Kidney tubule cell (primary cell): ENCODE measurements at regions not wholly inside any gene's neighbourhood (a gene's known extent, or its start where the extent isn't known, plus 50 kb on each side); places are given as distances from the start of the nearest gene placed in this dataset.

ENCODE experiments used
- DNase-seq: peaks from one replicate; pipeline ENCODE4 v3.0.0-alpha.2; 2018; ENCODE audit warnings: low spot score

GRCh38 chrX:10021461-10022272 is 54.5 kb downstream of the CLDN34 start:
- peak; percentile 36 for DNase-seq

GRCh38 chrX:10022273-10022541 is 55.0 kb downstream of the CLDN34 start:
- DNase-seq: no peak

GRCh38 chrX:10022580-10023245 is 55.6 kb downstream of the CLDN34 start:
- peak; percentile 59 for DNase-seq

- no peak for DNase-seq
Measured at GRCh38 chrX:10023821-10024220, 56.7 kb downstream of the CLDN34 start.

- no peak for DNase-seq
Measured at GRCh38 chrX:10025742-10026493, 58.8 kb downstream of the CLDN34 start.

- no peak for DNase-seq
Measured at GRCh38 chrX:10028283-10029104, 61.3 kb downstream of the CLDN34 start.

GRCh38 chrX:10030570-10030969 is 63.4 kb downstream of the CLDN34 start:
- peak; percentile 65 for DNase-seq

GRCh38 chrX:10031746-10032145 is 64.6 kb downstream of the CLDN34 start:
- DNase-seq: peak; percentile 44

- no peak for DNase-seq
Measured at GRCh38 chrX:10032147-10032546, 65.0 kb downstream of the CLDN34 start.

- DNase-seq: no peak
Measured at GRCh38 chrX:10033375-10034007, 66.3 kb downstream of the CLDN34 start.

GRCh38 chrX:10034740-10035260 is 67.6 kb downstream of the CLDN34 start:
- no peak for DNase-seq

GRCh38 chrX:10038585-10038984 is 71.4 kb downstream of the CLDN34 start:
- no peak for DNase-seq

- DNase-seq: peak; percentile 60
Measured at GRCh38 chrX:10039821-10040793, 72.9 kb downstream of the CLDN34 start.

- DNase-seq: no peak
Measured at GRCh38 chrX:10040961-10041360, 73.8 kb downstream of the CLDN34 start.

GRCh38 chrX:10041383-10041782 is 74.2 kb downstream of the CLDN34 start:
- DNase-seq: peak; percentile 75

GRCh38 chrX:10042055-10042454 is 74.9 kb downstream of the CLDN34 start:
- DNase-seq: no peak

- no peak for DNase-seq
Measured at GRCh38 chrX:10043386-10043785, 76.2 kb downstream of the CLDN34 start.

GRCh38 chrX:10044021-10044420 is 76.9 kb downstream of the CLDN34 start:
- no peak for DNase-seq

- DNase-seq: no peak
Measured at GRCh38 chrX:10045327-10046000, 78.3 kb downstream of the CLDN34 start.

GRCh38 chrX:10047133-10047532 is 80.0 kb downstream of the CLDN34 start:
- DNase-seq: no peak
